ENCODE measurements at regions not wholly inside any gene's neighbourhood (a gene's known extent, or its start where the extent isn't known, plus 50 kb on each side); places are given as distances from the start of the nearest gene placed in this dataset.

DNA sequence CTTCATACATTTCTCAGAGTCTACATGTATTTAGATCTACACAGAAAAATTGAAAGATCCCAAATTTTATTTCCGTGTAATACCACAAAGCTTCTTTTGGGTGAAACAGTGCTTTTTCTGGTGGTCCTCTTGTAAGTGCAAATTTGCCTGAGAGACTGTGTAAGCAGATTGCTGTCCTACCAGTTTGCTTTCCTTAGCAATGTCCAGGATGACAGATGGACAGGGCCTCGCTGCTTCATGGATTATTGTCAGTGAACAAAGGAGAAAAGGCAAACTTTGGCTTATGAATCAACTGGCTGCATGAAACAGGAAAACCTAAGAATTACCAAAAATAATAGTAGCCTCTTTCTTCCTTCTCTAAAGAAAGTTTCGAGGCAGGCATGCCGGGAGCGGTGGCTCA is 82.6 kb upstream of the UBE2E1 start:
- Histone ChIP-seq H3K4me2 (ENCODE audit: control insufficient read depth, insufficient read depth) (no peak overlapping the region), H3K9ac (ENCODE audit: control insufficient read depth, insufficient read depth, low read length) (no peak overlapping the region), H3K4me1 (ENCODE audit: control insufficient read depth, insufficient read depth, low read length) (peaks cover 17% of the 10 kb centered on the region), H2AFZ (ENCODE audit: control insufficient read depth, low read depth, low read length) (no peak overlapping the region), H3K9me3 (replicated peaks; ENCODE audit: control insufficient read depth, insufficient read depth, low read length) (0 out of 3 replicates have a peak, but pooled peaks cover 2% of the 10 kb centered on the region), H4K20me1 (ENCODE audit: control insufficient read depth, insufficient read depth) (no peaks in the 10 kb centered on the region), H3K27me3 (replicated peaks in 1 of 2; ENCODE audit: control insufficient read depth in 2 of 2, insufficient read depth in 2 of 2, low read length in 1 of 2) (no peaks in the 10 kb centered on the region), H3K79me2 (ENCODE audit: control insufficient read depth, insufficient read depth, low read length) (no peaks in the 10 kb centered on the region), H3K36me3 (ENCODE audit: control insufficient read depth in 2 of 2, insufficient read depth in 2 of 2, low read length in 1 of 2) (no peaks in the 10 kb centered on the region), H3K27ac (ENCODE audit: control insufficient read depth, insufficient read depth) (no peak overlapping the region), H3K4me3 (no peak overlapping the region)
- intact Hi-C loops (cut with micrococcal nuclease; ENCODE audit: unreplicated experiment): no loop called here
- RAD21 ChIA-PET (ENCODE audit: unreplicated experiment): no interaction called here
- FAIRE-seq (no peak), ATAC-seq (no peak), DNase-seq (ENCODE audit: low read depth, low spot score) (no peak)
- POLR2A ChIA-PET: interaction anchor here (0.6 to 1.1 kb wide), 2 partner anchors 11 to 67 kb away, joined by 3 to 7 read pairs; no protein-coding TSS in a partner anchor
- CTCF ChIA-PET: no interaction called here
- WGBS (ENCODE audit: insufficient coverage, insufficient replicate concordance, low lambda C conversion rate, missing lambda C conversion rate): 68% methylated on average over 5 of the region's 5 CpGs
- SMC1A ChIA-PET (ENCODE audit: uncharacterized antibody, unreplicated experiment): interaction anchor here (1.2 to 1.4 kb wide), 2 partner anchors 11 to 129 kb away, joined by 3 to 4 read pairs; no protein-coding TSS in a partner anchor
- BruUV-seq (replicated peaks): no TSS peak
- TF ChIP-seq, protein P1, sequence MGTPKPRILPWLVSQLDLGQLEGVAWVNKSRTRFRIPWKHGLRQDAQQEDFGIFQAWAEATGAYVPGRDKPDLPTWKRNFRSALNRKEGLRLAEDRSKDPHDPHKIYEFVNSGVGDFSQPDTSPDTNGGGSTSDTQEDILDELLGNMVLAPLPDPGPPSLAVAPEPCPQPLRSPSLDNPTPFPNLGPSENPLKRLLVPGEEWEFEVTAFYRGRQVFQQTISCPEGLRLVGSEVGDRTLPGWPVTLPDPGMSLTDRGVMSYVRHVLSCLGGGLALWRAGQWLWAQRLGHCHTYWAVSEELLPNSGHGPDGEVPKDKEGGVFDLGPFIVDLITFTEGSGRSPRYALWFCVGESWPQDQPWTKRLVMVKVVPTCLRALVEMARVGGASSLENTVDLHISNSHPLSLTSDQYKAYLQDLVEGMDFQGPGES (IDR thresholded peaks at IDR 0.05): no peak
- TF ChIP-seq, protein P2, sequence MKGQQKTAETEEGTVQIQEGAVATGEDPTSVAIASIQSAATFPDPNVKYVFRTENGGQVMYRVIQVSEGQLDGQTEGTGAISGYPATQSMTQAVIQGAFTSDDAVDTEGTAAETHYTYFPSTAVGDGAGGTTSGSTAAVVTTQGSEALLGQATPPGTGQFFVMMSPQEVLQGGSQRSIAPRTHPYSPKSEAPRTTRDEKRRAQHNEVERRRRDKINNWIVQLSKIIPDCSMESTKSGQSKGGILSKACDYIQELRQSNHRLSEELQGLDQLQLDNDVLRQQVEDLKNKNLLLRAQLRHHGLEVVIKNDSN (IDR thresholded peaks at IDR 0.05; ENCODE audit: borderline replicate concordance, extremely low read length, insufficient read depth, low read depth, low read length): no peak
- TF ChIP-seq TAF1 (IDR thresholded peaks at IDR 0.05; ENCODE audit: borderline replicate concordance, low read depth, low read length): no peak
- TF ChIP-seq PAX5 (IDR thresholded peaks at IDR 0.05; ENCODE audit: borderline replicate concordance, low read depth, low read length): no peak
- no peak for TF ChIP-seq IKZF2 (IDR thresholded peaks at IDR 0.05)
- TF ChIP-seq RFX5 (IDR thresholded peaks at IDR 0.05; ENCODE audit: low read depth, low read length): no peak
- TF ChIP-seq, protein P3, sequence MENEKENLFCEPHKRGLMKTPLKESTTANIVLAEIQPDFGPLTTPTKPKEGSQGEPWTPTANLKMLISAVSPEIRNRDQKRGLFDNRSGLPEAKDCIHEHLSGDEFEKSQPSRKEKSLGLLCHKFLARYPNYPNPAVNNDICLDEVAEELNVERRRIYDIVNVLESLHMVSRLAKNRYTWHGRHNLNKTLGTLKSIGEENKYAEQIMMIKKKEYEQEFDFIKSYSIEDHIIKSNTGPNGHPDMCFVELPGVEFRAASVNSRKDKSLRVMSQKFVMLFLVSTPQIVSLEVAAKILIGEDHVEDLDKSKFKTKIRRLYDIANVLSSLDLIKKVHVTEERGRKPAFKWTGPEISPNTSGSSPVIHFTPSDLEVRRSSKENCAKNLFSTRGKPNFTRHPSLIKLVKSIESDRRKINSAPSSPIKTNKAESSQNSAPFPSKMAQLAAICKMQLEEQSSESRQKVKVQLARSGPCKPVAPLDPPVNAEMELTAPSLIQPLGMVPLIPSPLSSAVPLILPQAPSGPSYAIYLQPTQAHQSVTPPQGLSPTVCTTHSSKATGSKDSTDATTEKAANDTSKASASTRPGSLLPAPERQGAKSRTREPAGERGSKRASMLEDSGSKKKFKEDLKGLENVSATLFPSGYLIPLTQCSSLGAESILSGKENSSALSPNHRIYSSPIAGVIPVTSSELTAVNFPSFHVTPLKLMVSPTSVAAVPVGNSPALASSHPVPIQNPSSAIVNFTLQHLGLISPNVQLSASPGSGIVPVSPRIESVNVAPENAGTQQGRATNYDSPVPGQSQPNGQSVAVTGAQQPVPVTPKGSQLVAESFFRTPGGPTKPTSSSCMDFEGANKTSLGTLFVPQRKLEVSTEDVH (IDR thresholded peaks at IDR 0.05; ENCODE audit: low read depth, partially characterized antibody): no peak
- TF ChIP-seq, protein P4, sequence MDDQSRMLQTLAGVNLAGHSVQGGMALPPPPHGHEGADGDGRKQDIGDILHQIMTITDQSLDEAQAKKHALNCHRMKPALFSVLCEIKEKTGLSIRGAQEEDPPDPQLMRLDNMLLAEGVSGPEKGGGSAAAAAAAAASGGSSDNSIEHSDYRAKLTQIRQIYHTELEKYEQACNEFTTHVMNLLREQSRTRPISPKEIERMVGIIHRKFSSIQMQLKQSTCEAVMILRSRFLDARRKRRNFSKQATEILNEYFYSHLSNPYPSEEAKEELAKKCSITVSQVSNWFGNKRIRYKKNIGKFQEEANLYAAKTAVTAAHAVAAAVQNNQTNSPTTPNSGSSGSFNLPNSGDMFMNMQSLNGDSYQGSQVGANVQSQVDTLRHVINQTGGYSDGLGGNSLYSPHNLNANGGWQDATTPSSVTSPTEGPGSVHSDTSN (IDR thresholded peaks at IDR 0.05; ENCODE audit: insufficient replicate concordance, low read depth, low read length): no peak
- TF ChIP-seq, protein P5, sequence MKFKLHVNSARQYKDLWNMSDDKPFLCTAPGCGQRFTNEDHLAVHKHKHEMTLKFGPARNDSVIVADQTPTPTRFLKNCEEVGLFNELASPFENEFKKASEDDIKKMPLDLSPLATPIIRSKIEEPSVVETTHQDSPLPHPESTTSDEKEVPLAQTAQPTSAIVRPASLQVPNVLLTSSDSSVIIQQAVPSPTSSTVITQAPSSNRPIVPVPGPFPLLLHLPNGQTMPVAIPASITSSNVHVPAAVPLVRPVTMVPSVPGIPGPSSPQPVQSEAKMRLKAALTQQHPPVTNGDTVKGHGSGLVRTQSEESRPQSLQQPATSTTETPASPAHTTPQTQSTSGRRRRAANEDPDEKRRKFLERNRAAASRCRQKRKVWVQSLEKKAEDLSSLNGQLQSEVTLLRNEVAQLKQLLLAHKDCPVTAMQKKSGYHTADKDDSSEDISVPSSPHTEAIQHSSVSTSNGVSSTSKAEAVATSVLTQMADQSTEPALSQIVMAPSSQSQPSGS (IDR thresholded peaks at IDR 0.05; ENCODE audit: low read length): no peak
- TF ChIP-seq SUZ12 (IDR thresholded peaks at IDR 0.05; ENCODE audit: unreplicated experiment): no peak
- no peak for TF ChIP-seq POLR2AphosphoS2 (IDR thresholded peaks at IDR 0.05; ENCODE audit: low read depth, low read length)
- TF ChIP-seq CHD1 (IDR thresholded peaks at IDR 0.05; ENCODE audit: low read depth, low read length): no peak
- TF ChIP-seq, protein P6, sequence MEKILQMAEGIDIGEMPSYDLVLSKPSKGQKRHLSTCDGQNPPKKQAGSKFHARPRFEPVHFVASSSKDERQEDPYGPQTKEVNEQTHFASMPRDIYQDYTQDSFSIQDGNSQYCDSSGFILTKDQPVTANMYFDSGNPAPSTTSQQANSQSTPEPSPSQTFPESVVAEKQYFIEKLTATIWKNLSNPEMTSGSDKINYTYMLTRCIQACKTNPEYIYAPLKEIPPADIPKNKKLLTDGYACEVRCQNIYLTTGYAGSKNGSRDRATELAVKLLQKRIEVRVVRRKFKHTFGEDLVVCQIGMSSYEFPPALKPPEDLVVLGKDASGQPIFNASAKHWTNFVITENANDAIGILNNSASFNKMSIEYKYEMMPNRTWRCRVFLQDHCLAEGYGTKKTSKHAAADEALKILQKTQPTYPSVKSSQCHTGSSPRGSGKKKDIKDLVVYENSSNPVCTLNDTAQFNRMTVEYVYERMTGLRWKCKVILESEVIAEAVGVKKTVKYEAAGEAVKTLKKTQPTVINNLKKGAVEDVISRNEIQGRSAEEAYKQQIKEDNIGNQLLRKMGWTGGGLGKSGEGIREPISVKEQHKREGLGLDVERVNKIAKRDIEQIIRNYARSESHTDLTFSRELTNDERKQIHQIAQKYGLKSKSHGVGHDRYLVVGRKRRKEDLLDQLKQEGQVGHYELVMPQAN (conservative IDR thresholded peaks at IDR 0.05): no peak
- no peak for TF ChIP-seq CBX5 (IDR thresholded peaks at IDR 0.05; ENCODE audit: low read depth)
- TF ChIP-seq PML (IDR thresholded peaks at IDR 0.05; ENCODE audit: low read length): no peak
- in situ Hi-C loops (cut with MboI): no loop called here
